ENCODE measurements at regions not wholly inside any gene's neighbourhood (a gene's known extent, or its start where the extent isn't known, plus 50 kb on each side); places are given as distances from the start of the nearest gene placed in this dataset.

DNA sequence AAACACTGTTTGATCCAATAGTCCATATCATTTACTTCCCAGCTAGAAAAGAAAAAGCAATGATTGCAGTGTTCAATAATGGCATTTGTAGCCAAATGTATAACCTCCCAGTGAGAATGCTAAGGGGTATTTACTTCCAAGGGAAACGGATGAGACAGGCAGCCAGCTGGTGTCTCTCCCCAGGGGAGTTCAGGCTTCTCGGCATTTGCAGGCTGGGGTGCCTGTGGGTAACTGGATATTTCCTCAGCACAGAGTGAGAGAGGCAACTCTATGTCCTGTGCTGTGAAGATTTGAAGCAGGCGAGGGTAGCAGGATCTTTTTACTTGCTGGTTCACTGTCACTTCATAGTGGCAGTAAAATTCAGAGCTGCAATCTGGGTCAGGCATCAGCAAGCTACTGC lies 1455.6 kb upstream of the TMEM132C start:
- no peak for DNase-seq

DNA sequence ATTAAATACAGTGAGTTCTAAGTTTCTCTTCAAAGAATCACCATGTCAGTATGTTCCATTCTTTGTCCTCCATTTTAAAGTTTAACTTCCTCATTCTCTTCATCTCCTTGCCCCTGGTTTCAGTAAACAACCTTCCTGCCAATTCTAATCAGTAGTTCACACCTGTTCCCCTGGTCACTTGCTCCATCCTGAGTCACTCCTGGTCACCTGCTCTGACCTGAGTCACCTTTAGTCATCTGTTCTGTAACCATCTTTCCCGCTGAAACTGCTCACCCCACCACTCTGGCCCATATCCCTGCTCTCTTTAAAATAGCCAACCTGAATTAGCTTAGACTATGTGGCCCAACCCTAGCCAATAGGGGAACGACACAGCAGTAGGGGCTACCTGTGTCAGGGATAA lies 1447.4 kb upstream of the TMEM132C start:
- DNase-seq, result no peak

DNA sequence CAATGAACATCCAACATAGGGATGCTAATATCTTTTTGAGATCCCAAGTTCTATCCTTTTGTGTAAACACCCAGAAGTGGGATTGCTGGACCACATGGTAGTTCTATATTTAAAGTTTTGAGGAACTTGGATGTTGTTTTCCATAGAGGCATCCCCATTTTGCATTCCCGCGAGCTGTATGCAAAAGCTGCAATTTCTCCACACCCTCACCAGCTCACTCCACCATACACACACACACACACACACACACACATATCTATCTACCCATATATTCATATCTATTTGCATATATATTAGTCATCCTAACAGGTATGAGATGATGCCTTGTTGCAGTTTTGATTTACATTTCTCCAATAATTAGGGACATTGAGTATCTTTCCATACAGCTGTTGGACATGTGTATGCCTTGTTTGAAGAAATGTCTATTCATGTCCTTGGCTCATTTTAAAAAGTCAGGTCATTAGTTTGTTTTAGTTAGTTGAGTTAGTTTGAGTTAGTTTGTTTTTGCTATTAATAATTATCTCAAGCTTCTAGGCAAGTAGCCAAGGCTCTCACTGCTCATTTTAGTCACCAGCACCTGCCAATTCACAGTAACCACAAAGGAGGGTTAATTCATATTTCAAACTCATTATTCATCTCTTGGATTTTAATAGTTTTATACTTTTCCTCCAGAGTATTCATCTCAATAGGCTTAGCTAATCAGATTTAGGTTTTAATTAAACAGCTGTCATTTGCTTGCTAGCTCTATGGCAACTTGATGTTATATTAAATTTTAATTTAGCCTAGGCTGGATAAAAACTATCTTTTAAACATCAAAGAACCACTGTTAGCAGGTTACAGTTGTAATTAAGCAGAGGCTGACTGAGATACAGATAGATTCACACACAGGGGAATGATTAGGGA lies 1435.9 kb upstream of the TMEM132C start:
- no peak for DNase-seq

DNA sequence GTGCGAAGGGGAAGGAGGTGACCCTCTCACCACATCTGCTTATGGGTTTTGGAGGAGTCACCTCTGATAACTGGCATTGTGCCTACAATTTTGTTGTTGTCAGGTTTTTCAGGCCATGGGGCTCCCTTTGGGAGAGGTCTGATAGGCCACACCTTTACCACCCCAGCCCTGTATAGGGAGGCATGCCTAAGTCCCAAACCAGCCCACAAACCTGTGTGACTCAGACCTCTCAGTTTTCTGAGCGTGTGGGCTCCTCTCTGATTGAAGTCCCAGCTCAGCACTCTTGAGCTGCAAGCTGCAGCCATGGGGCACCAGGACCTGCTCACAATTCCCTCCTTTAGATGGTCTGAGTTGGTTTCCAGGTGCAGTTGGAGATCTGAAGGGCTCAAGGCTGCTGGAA lies 1429.3 kb upstream of the TMEM132C start:
- no peak for DNase-seq

DNA sequence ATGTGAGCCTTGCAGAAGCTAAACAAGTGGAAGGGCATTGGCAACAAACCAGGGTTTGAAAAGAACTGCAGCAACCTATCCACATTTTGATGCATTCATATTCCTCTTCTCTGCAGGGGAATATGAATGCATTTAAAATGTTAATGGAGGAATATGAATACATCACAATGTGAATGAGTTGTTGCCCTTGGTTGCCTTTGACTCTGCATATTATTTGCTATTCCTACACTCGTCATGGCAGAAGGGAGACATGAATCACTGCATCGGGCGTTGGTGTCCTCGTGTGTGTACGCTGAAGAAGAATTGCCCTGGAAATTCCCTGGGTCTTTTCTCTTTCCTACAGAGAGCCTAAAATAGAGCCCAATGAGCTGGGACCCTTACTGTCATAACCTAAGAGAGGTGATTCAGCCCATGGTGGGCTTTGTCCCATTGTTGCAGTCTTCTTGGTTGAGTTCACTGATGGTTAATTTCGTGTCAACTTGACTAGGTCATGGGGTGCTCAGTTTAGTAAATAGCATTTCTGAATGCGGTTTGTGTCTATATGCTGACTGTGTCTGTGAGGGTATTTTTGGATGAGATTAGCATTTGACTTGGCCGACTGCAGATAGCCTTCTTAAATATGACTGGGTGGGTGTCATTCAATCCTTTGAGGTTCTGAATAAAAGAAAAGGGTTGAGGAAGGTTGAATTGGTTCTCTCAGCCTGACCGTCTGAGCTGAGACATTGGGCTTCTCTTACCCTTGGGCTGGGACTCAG lies 1422.9 kb upstream of the TMEM132C start:
- no peak for DNase-seq

DNA sequence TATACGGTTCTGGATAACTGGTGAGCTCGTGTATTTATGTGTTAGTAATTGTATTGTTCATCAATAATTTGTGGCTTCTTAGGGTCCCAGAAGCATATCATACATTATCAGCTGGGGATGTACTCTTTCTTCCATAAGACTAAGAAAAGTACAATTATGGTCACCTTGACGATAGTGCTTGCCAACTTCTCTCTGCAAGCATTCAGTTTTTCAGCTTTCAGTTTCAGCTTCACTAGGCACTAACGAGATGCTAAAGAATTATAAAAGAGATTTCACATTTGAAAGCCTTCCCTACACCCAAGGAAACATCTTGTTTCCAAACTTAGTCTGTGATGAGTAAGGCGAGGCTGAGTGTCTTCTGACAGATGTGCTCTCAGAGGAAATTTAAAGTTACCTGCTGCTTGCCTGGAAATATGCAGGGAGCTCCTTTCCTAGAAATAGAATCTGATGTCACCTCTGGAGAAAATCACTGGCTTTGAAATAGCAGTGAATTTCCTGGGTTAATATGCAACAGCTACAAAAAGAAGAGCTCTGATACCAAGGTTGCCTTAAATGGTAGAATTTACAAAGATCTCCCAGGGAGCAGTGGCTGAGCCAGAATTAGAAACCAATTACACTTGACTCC lies 1419.9 kb upstream of the TMEM132C start:
- no peak for DNase-seq

DNA sequence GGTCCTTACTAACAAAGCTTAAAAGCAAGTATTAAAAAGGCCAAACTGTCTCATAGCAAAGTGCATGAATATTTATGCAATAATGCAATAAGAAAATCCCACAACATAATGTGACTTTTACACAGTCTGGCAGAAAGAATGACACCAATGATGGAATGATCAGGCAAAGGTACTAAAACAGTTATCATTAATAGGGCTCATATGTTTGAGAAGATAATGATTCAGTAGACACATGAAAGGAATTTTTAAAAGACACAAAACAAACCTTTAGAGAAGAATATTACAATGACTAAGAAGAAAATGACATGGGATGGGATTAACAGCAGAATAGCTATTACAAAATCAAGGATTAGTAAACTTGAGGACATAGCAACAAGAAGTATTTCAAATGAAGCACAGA lies 1411.2 kb upstream of the TMEM132C start:
- no peak for DNase-seq

DNA sequence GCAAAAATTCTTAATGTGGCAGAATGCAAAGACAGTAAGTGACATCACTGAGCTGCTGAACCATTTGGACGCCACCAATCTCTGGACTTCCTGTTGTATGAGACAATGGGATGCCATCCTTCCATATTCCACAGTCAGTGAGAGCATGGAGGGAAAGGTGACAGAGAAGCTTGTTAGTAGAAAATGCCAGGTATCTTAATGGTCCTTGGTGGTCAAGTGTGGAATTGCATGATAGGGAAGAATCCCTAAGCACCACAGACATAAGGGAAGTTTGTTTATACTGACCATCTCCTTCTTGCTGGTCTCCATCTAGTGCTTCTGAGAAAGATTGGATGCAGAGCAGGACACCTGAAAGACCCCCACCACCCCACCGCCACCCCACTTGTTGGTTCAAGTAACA lies 1410.0 kb upstream of the TMEM132C start:
- no peak for DNase-seq

DNA sequence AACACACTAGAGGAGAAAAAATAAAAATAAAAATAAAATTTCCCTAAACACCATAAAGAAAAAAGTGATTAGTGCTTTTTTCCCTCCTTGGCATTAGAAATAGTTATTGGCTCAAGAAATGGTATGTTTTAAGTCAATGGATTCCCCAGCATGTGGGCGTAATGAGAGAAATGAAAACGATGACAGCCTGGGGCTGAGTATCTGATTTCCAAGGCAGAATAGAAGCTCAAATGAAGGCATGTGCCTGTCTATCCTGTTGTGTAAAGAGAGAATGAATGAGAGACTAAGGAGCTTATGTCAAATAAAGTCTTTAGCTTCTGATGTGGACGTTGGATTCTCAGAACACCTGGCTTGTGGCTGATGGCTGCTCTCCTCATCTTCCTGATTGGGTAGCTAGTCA lies 1408.4 kb upstream of the TMEM132C start:
- no peak for DNase-seq

DNA sequence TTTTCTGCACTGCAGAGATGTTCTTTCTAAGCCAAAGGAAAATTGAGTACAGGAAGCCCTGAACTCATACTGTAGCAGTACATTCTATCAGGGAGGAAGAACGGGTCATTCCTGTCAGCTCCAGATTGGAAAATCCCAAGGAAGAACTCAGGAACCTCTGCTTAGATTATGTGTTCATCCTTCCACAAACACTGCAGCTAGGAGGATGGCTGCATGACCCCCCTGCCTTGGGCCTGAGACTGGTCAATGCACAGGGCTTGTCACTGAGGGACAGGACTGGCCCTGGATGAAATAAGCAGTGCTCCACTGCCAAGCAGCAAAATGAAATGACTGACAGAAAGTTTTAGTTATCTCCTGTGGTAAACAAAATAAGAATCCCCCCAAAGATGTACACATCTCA lies 1406.8 kb upstream of the TMEM132C start:
- no peak for DNase-seq

DNA sequence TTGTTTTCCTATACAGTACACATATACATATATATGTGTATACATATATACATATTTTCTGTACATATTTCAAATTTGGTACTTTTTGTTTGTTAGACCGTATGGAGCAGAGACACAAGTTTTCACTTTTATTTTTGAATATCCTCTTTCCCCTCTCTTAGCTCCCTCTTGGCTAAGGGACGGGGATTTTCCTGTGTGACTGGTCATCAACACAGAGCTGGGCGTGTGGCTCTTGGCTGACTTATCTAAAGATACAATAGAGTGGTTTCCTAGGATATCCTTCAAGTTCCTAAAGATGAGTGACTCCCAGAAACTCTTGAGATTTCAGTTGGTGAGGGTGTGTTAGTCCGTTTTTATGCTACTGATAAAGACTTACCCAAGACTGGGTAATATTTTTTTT lies 1404.5 kb upstream of the TMEM132C start:
- no peak for DNase-seq

DNA sequence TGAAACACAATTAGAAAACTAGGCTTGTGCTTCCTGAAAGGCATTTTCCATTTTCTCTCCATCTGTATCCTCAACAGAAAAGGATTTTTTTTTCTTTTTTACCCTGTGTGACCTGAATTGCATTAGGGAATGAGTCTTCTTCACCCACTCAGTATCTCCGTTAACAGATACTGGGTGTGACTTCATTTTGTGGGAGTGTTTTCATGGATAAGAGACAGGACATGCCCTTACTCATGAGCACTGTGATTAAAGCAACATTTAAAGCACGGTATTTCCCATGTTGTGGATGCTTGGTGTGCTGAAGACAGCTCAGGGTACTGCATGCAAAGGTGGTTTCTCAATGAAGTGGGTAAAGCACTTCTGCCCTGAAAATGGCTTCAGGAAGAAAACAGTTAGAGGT lies 1397.3 kb upstream of the TMEM132C start:
- no peak for DNase-seq

DNA sequence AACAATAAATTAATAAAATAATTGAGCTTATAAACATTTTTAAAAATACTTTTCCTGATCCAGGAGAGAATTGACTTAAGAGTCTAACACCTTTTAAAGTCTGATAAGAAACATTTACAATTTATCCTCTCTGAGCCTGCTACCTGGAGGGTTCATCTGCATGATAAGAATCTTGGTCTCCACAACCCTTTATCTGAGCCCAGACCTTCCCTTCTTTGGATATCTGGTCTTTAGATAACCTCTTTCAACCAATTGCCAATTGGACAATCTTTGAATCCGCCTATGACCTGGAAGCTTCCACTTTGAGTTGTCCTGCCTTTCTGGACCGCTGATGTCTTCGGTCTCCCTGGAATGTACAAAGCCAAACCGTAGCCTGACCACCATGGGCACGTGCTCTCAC lies 1393.3 kb upstream of the TMEM132C start:
- DNase-seq, result no peak

DNA sequence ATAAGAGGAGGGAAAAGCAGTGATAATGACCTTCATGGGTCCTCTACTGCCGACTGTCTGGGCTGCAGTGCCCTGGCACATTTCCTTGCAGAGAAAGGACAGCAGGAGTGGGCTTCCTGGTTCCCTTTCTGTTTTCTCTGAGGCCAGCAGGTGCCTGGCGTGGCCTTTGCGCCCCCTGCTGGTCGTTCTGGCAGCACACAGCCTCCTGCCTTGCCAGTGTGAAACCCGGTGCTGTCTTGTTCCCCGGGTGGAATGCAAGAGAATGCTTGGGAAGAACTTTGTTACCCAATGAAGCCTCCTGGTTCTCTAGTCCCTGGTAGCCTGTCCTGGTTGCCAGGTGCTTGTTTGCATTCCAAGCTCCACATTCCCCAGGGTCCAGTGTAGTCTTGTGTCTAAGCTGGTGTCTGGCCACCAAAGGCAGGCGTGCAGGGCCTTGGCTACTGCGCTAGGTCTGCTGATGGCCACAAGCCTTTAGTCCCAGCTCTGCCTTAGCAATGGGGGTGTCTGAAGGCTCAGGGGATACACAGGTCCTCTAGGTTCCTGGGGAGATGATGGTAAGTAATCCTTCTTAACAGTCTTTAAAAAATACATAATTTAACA lies 1392.4 kb upstream of the TMEM132C start:
- DNase-seq, result no peak

DNA sequence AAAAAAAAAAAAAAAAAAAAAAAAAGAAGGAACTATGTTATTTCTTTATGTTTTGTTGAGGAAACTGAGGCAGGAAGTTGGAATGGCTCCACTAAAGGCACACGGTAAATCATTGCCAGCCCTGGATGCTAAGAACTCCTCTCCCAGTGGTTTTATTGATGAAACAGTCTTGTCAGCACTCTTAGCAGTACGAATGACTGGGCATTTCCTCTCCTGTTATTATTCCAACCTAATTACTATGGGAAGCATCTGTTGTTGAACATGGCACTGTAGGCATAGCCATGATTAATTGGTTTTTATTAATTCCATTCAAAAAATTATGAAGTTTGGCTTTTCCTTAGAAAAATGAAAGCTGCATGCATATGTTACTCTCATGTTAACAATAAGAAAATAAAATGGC lies 1387.1 kb upstream of the TMEM132C start:
- DNase-seq, result no peak

DNA sequence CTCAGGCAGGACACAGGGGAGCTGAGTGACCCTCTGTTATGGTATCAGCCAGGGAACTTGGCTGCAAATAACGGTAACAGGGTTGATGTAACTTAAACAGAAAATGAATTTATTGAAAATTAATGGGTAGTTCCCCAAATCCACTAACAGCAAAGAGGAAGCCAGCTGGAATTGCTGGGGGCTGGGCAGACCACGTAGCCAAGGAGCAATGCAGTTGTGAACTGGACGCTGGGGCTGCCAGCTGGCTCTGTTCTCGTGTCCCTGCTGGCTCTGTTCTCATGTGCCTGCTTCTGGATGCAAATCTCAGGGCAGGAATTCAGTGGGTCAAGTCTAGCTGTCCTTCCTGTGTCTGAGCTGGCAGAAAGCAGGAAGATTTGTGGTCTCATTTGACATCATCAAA lies 1383.3 kb upstream of the TMEM132C start:
- DNase-seq, result no peak

DNA sequence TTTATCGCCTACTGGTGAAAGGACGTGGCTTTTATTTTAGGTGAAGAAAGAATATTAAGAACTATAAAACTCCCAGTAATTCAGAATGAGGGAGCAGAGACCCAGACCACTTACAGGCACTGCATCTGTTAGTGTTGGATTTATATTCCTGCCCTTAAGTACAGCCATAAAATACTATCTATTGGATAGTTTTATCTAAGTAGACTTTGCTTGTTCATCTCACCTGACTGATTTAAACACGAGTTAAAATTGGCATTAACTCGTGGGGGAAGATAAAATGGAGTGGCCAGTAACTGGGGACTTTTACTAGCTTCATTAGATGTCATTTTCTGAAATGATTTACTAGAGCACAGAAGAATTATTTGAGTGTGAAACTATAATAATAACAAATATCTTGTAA lies 1377.5 kb upstream of the TMEM132C start:
- DNase-seq, result no peak

DNA sequence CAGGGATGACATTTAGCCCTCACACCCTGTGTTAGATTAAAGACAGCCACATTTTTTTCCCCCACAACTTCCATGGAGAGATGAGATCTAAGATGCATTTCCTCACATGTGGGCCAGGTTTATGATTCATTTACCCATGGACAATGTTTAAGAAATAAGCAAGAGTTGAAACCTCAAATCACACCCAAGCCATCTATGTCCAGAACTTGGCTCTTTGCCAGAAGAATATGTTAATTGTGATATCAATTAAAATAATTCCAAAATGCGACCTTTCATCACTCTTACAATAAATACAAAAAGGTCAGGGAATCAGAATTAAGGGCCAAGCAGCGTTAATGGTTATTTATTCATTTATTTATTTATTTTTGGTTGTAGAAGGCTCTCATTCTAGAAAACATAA lies 1376.9 kb upstream of the TMEM132C start:
- no peak for DNase-seq

DNA sequence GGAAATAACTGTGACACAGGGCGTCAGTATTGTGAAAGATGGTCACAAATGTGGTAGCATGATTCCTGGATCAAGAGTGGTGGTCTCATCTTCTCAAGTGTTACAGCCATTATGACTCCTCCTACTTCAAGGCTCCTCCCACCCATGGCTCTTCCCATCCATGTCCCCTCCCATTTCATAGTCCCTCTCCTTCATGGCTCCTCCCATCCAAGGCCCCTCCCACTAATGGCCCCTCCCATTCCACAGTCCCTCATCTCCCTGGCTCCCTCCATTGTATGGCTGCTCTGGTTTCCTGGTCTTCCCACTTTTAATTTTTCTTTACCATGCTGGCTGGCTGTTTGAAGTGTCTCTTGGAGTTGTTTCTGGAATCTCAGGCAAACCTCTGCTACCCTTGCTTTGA lies 1375.2 kb upstream of the TMEM132C start:
- no peak for DNase-seq

DNA sequence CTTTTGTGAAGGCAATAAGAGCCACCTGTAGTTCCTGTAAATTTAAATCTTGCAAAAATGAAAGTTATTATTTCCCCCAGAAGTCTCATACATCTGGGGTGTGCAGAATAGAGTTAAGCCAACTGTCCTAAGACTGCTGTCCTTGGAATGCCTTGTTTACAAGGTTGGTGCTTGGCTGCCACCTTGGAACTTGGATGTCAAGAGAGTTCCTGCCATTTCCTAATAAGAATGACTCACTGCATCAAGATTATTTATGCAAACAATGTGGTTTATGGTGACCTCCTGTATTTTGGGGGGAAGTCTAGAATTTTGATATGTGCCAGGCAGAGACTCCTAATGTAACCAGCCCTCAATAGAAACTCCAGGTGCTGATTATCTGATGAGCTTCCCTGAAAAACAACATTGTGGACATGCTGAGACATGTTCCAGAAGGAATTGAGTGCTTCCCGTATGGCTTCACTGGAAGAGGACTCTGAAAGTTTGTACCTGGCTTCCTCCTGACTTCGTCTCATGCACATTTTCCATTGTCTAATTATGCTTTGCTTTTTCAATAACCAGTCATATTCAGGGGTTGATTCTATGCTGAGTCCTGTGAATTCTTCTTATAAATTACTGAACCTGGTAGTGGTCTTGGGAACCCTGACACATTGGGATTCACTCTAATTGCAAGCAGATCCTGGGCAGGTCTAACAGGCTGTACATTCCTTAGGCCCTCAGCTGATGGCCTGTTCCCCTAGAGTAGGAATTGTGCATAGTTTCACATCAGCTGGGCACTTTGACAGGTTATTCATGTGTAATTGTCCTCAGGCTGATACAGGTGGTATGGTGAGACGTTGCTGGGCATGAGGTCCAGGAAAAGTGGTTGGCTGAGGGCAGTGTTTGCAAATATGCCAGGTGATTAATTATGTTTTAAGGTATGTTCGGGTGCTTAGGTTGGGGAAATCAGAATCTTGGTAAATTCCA lies 1370.7 kb upstream of the TMEM132C start:
- DNase-seq, result no peak

DNA sequence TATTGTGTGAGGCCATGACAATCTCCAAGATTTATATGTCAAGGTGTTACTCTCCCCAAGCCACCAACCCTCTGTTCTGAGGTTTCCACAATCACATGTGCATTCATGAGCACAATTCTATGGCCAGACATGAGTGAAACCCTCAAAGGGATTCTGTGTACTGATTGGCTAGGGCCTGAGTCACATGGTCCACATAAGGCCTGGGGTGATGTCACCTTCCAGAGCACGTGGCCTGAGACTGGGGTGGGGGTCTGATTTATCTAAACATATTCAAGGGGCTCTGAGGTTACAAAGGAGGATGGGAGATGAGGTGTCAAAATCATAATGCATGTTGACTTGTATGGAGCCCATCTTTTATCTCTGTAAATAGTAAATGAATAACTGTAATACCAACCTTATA lies 1369.9 kb upstream of the TMEM132C start:
- no peak for DNase-seq

DNA sequence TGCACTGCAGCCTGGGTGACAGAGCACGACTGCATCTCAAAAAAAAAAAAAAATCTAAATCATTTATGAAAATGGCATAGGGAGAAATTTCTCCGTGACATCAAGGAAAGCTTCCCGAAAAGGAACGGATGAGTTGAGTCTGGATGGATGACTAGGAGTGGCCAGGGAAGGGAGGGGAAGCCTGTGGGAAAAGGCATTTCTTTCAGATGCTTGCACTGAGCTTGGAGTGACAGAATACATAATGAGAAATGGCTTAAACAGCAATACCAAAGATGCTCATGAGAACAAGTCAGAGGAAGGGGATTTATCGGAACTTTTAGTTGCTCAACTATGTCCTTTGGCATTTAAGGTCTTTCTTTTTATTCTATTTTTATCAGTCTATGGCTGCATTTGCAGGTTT lies 1369.2 kb upstream of the TMEM132C start:
- no peak for DNase-seq

All from DMS79 (cell line).